ENCODE measurements at regions not wholly inside any gene's neighbourhood (a gene's known extent, or its start where the extent isn't known, plus 50 kb on each side); places are given as distances from the start of the nearest gene placed in this dataset.

DNA sequence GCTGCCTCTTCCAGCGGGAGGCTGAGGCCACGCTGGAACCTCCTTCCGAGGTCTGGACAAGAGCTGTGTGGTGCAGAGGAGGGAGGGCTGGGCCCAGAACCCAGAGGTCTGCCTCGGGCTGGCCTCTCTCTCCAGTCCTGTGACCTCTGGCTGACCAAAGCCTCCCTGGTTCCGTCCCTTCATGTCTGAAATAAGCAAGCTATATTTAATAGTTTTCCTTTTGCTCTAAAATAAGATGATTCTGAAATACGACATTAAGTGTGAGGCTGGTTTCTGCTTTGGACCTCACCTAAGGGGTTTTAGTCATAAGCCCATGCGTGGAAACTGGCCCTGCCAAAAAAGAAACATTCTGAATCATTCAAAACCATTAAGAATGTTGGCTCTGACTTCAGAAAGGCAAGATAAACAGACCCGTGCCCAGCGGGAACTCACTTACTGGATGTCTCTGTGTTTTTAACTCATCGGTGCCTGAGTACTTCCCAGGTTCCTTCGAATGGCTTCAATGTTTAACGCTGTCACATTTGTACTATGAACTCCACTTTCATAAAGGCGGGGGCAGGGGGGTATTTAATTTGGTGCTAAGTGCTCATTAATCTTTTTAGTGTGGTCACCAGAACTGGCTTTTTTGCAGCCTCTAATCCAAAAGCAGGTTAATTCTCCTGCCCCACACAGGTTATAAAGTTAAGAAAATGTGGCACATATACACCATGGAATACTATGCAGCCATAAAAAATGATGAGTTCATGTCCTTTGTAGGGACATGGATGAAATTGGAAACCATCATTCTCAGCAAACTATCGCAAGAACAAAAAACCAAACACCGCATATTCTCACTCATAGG lies 157.5 kb upstream of the KLF14 start:
- Histone ChIP-seq H3K36me3 (no peaks in the 10 kb centered on the region), H3K27me3 (no peaks in the 10 kb centered on the region), H3K9me3 (no peaks in the 10 kb centered on the region), H3K27ac (peak overlapping the region; percentile 90 to 93), H3K4me1 (peaks cover 7 to 10% of the 10 kb centered on the region in 2 donors), H3K4me3 (peak overlapping the region in 2 of 3 donors; percentile 16 to 49)
- peak in 2 of 3 donors; percentile 41 to 55 for TF ChIP-seq POLR2AphosphoS5 (IDR thresholded peaks at IDR 0.05)
- TF ChIP-seq, protein P1, sequence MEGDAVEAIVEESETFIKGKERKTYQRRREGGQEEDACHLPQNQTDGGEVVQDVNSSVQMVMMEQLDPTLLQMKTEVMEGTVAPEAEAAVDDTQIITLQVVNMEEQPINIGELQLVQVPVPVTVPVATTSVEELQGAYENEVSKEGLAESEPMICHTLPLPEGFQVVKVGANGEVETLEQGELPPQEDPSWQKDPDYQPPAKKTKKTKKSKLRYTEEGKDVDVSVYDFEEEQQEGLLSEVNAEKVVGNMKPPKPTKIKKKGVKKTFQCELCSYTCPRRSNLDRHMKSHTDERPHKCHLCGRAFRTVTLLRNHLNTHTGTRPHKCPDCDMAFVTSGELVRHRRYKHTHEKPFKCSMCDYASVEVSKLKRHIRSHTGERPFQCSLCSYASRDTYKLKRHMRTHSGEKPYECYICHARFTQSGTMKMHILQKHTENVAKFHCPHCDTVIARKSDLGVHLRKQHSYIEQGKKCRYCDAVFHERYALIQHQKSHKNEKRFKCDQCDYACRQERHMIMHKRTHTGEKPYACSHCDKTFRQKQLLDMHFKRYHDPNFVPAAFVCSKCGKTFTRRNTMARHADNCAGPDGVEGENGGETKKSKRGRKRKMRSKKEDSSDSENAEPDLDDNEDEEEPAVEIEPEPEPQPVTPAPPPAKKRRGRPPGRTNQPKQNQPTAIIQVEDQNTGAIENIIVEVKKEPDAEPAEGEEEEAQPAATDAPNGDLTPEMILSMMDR (IDR thresholded peaks at IDR 0.05) = no peak
- intact Hi-C loops (cut with DNase I; ENCODE audit: low total_unique reads) = no loop called here
- peak in 1 of 2 donors; percentile 73 for DNase-seq (ENCODE audit: low spot score in 2 of 2)

DNA sequence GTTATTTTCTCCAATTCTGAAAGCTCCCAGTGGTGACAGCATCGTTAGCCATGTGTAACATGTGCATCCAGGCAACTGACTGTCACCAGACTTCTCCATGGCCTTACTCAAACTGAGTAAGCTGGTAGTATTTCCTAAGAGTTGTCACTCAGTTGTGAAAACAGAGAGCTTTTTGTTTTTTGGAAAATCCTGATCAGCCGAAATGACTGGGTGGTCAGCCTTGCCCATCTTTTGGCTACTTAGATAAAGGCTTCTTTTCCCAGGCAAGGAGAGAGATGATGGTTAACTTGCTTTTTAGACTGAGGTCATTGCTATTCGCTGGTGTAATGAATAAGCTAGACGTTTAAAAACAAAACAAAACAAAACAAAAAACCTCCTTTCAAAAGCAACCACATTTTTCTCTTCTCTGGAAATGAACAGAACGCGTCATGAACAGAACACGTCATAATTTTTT lies 159.5 kb upstream of the KLF14 start:
- Histone ChIP-seq H3K36me3 (no peaks in the 10 kb centered on the region), H3K9me3 (no peaks in the 10 kb centered on the region), H3K27ac (peak overlapping the region; percentile 84 to 91), H3K4me1 (peaks cover 3 to 30% of the 10 kb centered on the region in 2 donors), H3K4me3 (no peak overlapping the region), H3K27me3 (no peaks in the 10 kb centered on the region)
- peak in 1 of 3 donors; percentile 44 for TF ChIP-seq POLR2AphosphoS5 (IDR thresholded peaks at IDR 0.05)
- TF ChIP-seq, protein P1 (IDR thresholded peaks at IDR 0.05) = no peak
- TF ChIP-seq POLR2A (IDR thresholded peaks at IDR 0.05) = no peak
- intact Hi-C loops (cut with DNase I; ENCODE audit: low total_unique reads) = no loop called here
- DNase-seq (ENCODE audit: low spot score in 2 of 2) = no peak

DNA sequence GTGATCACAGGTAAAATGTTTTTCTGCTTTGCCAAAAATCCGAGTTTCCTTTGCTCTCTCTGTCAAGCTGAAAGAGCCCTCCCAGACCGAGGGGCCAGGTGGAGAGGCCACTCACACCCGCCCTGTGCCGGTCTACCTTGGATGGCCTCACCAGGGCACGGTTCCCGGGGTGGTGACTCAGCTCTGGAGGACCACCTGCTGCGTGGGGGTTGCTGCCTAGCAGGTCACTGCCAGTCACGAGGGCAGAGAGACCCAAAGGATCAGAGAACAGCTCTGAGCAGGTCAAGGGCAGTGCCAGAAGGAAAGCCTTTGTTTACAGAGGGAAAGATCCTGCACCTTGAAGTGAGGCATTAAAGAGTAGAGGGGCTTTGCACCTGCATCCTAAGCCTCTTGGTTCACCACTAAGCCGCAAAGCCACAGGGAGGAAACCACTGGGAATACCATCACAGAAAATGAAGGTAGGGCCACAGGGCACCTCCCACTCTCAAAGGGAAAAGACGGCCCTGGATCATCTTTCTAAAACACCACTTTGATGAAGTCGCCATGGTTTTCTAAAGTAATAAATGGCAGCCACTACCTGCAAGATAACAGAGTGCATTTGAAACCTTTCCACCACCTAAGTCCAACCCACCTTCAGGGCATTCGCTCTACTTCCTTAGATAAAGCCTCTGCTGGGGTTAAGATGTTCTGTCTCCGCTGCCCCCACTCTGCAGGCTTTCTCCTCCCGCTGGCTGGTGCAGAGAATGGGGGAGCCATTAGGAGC lies 160.3 kb upstream of the KLF14 start:
- Histone ChIP-seq H3K9me3 (no peaks in the 10 kb centered on the region), H3K27ac (peak overlapping the region; percentile 84 to 91), H3K27me3 (no peaks in the 10 kb centered on the region), H3K4me3 (no peak overlapping the region), H3K36me3 (no peaks in the 10 kb centered on the region), H3K4me1 (peaks cover 3 to 34% of the 10 kb centered on the region in 2 donors)
- TF ChIP-seq POLR2AphosphoS5 (IDR thresholded peaks at IDR 0.05) = peak in 2 of 3 donors; percentile 24 to 41
- TF ChIP-seq, protein P1 (IDR thresholded peaks at IDR 0.05) = no peak
- DNase-seq (ENCODE audit: low spot score in 2 of 2) = peak in 1 of 2 donors; percentile 76
- intact Hi-C loops (cut with DNase I; ENCODE audit: low total_unique reads) = no loop called here

DNA sequence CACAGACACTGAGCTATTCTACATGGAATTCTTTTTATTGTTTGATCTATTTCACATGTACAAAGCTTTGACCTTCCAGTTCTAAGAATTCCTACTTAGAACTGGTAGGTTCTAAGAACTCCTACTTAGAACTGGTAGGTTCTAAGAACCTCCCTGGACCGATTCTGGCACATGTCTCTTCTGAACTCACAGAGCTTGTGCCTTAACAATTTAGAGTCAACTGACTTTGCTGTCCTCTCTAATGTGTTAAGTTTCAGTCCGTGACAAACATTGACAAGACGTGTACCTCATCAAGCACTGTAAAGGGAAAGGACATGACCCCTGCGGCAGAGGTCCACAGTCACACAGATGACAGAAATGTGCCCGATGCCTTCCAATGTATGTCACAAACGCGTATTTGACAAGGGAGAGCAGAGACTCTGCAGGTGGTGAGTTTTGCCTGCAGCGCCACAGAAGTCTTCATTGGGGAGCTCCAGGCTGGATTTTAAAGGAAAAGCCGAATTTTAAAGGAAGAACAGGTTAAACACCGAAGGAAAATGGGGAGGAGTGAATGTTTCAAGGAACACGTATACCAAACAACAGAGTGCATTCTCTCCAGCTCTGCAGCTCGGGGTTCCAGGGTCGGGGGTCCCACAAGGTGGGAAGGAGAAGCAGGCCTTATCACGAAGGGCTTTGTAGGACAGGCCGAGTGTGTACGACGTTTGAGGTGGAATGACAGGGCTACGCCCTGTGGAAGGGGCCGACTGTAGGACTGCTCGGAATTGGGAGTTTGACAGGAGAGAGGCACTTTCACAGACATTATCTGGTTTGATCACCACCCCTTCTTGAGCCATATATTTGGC lies 161.1 kb upstream of the KLF14 start:
- H3K27ac ChIP-seq = peak overlapping the region; percentile 84 to 91
- H3K36me3 ChIP-seq = no peaks in the 10 kb centered on the region
- DNase-seq (ENCODE audit: low spot score in 2 of 2) = no peak
- no peak for TF ChIP-seq POLR2A (IDR thresholded peaks at IDR 0.05)
- TF ChIP-seq POLR2AphosphoS5 (IDR thresholded peaks at IDR 0.05) = peak in 1 of 3 donors; percentile 6
- TF ChIP-seq, protein P1 (IDR thresholded peaks at IDR 0.05) = no peak
- H3K27me3 ChIP-seq = no peaks in the 10 kb centered on the region
- peaks cover 3 to 34% of the 10 kb centered on the region in 2 donors for H3K4me1 ChIP-seq
- intact Hi-C loops (cut with DNase I; ENCODE audit: low total_unique reads) = no loop called here
- no peaks in the 10 kb centered on the region for H3K9me3 ChIP-seq
- no peak overlapping the region for H3K4me3 ChIP-seq
